Occipital lobe (tissue), 1 donor: ENCODE measurements at regions not wholly inside any gene's neighbourhood (a gene's known extent, or its start where the extent isn't known, plus 50 kb on each side); places are given as distances from the start of the nearest gene placed in this dataset.

Experiments
- DNase-seq: peaks from one replicate; lab custom pipeline; 2025; lab: John Stamatoyannopoulos, UW

DNA sequence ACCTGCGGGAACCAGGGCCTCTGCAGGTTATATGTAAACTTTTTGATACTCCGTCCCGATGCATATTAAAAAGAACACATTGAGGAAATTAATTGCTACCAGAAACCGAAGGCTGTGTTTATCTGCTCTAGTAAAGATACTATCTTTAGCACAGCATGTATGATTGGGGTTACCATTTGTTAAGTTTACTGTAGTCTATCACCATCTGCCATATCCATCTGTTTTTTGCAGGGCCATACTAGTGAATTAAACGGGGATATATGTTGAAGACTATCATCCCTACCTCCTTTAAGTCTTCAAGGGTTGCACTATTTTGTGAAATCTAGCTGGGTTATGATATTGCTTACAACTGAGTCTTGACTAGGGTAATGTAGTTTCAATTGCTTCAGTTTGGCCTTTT is 597.0 kb downstream of the SQOR start:
- DNase-seq, result no peak

DNA sequence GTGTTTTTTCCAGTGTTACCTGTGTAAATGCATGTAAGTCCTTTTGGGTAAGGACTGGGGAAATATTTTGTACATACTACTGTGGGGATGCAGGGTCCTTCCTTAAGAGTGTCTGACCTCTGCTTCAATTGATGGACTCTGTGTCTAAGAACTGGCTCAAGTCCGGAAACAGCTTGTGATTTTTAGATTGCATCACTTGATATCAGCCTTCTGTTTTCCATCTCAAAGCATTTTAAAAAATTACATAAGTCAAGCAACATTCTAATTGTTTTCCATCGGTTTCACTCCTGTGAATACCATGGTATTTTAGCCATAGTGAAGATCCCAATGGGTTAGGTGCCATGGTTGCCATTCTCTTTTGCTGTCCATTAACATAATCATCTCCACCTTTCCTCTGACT is 597.6 kb downstream of the SQOR start:
- no peak for DNase-seq

DNA sequence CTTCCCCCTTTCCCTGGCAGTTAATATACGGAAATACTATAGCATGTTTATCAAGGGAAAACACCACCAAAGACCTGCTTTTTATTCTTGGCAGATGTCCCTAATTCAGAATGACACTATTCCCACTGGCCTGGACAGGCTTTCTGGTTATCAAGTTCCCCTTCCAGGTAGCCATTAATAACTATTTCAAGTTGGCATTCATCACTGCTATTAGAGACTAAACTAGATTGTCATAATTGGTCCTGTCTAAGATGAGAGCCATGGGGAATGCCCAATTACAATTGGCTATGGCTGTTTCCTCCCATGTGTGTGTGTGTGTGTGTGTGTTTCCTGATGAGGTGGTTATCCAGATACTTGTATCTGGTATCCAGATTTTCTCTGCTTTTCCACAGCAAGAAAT is 608.1 kb downstream of the SQOR start:
- no peak for DNase-seq

DNA sequence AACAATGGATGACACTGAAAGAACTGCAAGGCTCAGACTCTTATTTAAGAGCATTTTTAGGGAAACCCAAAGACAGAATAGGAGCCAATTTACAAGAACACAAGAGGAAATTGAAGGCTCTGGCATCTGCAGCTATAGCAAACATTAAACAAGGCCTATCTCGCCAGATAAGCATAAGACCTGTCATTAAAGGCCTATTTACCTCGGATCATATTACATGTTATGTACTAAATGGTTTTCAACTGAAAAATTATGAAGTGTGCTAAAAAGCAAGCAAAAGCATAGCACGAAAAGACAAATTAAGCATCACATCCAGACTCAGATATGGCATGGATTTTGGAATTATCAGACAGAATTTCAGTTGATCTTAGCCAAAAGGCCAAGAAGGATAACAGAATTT is 617.1 kb downstream of the SQOR start:
- no peak for DNase-seq

DNA sequence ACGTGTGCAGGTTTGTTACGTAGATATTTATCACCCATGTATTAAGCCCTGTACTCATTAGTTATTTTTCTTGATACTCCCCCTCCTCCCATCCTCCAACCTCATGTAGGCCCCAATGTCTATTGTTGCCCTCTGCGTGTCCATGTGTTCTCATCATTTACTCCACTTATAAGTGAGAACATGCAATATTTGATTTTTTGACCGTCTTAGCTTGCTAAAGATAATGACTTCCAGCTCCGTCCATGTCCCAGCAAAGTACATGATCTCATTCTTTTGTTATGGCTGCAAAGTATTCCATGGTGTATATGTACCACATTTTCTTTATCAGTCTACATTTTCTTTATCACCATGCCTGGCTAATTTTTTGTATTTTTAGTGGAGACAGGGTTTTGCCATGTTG is 623.2 kb downstream of the SQOR start:
- DNase-seq, result no peak

DNA sequence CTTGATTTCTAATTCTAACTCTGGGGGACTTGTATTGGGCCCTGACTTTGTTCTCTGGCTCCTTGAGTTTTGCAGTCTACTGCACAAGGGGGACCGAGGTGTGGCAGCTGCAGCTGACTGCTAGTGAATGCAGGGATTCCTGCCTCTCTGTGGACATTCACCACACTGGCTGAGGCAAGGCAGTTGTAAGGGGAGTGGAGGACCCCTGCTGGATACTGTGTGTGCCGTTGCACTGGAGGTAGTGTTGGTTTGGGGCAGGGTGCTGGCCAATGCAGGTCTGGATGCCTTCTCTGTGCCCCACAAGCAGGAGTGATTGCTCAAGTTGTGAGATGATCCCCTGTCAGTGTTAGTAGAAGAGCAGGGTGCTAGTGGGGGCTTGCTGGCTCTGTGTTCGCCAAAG is 626.1 kb downstream of the SQOR start:
- DNase-seq, result no peak

DNA sequence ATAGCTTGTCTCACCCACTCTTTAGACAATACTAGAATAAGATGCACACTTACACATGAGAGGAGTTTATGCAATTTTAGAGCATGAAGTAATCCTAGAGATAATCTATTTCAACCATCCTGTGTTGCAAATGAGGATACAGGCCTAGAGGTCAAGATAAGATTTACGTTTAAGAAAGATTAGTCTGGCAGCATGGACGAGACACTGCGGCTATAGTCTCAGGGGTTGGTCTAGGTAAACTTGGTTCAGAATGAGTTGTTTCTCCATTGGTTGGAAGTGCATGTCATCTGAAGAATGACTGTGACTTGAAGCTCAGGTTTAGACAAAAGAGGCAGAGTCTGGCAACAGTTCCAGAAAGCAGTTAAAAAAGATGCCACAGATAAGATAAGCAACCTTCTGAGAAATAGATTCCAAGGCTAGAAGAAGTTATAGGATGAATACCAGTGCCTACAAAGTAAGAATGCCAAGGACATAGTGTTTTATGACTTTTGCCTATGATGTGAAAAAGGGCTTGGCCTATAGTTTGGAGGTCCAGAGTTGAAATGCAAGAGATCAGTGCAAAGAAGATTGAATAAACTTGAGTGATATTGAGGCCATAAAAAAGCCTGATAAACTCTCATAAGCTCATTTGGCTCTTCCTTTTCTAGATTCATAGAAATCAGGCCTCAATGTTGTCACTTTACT is 631.0 kb downstream of the SQOR start:
- no peak for DNase-seq

DNA sequence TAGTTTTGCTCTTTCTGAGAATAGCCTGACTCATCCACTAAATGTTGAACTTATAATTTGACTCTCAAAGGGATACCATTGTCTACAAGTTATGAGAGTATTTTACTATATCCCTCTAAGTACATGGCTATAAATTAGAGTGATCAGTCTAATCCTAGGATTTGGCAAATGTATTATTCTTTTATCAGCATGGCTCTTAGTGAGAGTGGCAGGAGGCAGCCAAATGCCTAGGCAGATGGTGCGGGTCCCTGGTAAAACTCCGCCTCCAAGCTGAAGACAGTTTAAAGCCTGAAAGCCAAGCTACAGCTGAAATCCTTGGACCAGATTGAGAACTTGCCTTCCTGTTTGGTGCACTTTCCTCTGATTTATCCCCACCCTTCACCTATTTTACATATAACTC is 631.8 kb downstream of the SQOR start:
- DNase-seq, result no peak

DNA sequence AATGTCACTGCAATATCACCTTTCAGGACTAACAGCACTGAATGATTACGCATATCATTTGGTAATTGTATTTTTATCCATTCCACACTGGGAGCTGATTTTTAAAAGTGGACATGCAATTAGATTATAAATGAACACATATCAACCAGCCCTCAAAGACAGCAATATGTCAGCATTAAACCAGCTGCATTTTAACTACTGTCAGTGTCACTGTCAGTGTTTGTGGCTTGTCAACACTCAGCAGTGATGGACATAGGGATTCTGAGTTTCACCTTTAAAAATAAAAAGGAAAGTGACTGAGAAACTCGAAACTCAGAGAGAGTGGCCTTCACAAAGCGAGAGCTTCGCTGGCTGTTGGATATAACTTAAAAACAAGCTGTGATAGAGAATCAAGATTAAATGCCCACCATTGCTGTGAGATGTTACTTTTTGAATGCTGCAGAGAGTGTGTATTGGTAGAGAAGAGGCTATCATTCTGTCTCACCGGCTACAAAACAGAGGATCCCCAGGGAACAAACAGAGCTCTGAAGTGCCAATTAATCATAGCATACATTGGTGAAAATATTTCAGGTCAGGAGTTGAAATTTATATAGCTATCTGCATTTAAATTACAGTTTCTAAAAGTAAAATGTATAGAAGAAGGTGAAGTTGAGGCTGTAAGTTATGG is 635.8 kb downstream of the SQOR start:
- DNase-seq, result no peak

DNA sequence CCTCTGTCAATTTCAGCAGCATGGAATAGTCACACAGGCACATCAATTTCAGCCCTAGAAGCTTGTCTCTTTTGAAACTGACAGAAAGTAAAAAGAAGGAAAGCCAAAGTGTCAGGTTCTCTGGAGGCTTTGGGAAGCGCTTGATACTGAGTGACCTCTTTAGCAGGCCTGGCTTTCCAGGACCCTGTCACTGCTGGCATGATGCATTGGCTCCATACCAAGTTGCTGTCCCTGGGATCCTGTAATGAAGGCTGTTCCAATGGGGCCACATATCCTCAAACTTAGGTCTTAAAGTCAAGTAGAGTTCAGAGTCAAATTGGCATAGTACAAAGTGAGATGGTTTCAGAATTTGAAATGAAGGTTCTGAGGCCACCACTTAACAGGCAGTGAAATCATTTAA is 640.9 kb downstream of the SQOR start:
- DNase-seq, result no peak

DNA sequence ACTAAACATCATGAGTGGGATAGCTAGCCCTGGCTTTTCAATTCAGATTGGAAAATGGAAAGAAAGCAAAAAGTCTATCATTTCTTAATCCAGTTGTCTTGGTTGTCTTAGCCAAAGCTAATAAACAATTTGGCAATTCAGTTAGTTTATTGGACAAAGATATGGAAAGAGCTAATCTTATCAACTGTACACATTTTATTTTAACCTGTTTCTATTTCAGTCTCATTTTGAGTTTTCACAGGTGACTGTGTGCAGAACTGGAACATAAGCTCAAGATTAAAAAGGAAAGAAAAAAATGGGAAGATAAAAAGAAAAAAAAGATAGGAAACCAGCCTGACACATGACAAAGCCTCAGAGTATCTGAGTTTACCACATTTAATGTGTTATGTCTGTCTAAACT is 642.6 kb downstream of the SQOR start:
- DNase-seq, result no peak

DNA sequence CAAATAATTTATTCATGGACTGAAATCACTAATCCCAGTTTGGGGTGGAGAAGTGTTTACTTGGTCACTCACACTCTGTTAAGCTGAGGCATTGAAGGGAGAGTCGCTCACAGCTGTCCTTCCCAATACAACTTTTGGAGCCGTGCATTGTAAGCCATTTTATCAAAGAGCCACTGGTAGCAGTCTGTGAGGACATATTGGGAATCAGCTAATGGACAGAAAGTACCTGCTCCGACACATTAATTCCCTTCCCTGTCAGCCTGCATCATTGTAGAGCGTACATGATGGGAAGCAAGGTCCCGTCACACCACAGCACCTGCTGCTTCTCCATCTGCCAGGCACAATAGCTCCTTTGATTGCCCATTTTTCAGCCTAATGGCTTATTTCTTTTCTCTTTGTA is 643.2 kb downstream of the SQOR start:
- no peak for DNase-seq

DNA sequence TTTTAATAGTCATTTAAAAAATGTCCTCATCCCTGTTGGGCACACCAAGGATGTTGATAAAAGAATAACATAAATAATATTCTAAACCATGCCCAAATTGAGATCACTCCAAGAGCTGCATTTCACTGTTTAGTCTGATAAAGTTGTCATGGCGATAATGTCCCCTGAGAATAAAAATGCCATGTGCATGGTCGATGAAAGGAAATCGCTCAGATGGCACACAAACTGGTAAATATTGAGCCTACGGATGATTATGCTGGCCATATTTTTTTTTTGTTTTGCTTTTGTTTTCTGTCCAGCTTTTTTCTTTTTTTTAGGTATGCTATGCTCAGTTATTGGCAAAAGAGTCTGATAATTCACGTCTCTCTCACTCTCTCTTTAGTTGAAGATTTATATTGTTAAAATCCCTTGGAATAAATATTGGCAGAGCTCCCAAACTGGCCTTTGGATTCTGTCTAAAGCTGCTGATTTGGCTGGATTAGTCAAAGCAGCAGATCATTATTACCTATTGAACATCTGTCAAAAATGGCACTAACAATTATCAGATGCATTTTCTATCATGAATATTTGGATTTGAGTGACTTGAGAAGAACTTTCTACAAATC is 643.8 kb downstream of the SQOR start:
- no peak for DNase-seq

DNA sequence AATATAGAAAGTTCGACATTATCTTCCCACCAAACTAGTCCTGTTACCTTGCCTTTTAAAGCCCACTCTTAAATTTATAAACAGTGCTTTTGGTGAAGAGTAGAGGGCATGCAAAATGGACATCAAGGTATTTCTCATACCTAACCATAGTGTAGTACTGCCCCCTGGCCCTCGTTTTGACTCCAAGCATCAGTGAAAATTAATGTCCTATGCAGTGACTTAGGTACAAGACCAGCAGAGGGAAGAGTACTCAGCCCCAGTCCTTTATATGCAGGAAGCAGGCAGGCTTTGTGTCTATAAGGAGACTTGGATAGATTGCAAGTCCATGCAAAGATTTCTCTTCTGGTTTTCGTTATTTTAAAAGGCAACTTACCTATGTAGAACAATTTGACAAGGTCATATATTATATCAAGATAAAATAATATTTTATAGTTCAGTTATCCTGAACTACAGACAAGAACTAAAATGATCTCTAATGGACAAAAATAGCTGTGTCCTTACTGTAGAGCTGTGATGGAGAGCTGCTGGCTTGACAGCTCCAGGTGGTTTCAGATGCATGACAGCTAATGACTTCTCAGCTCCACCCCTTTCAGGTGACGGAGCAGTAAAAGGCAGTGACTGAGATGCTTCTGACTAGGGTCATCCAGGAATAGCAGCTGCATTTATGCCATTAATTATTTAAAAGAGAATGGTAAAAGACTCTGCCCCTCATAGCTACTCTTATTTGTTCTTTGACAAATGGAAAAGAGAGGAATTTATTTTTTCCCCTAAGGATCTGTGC is 646.1 kb downstream of the SQOR start:
- DNase-seq, result no peak

DNA sequence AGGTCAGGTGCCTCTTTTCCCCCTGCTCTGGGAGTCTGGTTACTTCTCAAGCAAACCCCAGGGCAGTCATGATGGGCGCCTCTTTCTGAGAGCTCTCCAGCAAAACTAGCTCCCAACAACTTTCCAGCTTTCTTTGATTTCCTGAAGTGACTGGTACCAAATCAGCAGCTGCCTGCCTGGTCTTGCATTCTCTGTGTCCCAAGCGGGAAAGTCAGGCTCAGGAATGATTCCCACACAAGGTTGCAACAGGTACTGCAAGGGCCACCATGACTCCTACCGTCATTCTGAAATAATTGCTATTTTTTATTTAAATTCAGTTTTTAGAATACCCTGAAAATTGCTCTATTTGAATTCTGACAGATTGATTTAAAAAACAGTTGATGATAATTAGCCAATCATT is 658.7 kb downstream of the SQOR start:
- DNase-seq, result no peak

DNA sequence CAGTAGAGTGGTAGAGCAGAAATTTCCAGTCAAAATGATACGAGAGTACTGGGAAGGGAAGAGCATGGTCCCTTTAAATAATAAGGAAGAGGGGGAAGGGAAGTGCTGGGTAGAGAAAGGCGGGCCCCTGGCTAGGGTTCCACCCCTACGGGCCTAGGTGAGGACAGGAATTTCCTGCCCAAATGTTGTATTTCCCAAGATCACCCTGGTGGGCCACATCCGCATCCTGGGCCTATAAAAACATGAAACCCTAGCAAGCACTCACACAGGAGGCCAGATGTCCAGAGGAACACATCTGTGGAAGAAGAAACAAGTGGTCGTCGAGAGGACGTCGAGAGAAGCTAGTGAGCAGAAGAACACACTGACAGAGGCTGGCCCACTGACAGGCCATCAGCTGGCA is 661.2 kb downstream of the SQOR start:
- DNase-seq, result no peak

DNA sequence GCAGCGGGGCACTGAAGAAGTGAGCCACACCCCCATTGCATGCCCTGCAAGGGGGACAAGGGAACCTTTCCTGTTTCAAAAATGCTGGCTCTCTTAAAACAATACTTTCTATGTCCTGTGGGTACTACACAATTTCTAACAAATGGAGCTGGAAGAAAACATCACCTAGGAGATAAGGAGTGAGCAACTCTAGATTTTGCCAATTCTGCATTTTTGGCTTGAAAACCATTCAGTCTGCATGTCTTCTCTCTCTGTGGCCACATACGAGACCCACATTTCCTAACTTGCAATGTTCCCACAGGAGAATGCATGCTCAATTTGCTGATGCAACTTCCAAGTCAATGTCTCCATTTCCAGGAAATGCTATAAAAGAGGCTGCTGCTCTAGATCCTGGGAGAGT is 662.0 kb downstream of the SQOR start:
- DNase-seq, result no peak

DNA sequence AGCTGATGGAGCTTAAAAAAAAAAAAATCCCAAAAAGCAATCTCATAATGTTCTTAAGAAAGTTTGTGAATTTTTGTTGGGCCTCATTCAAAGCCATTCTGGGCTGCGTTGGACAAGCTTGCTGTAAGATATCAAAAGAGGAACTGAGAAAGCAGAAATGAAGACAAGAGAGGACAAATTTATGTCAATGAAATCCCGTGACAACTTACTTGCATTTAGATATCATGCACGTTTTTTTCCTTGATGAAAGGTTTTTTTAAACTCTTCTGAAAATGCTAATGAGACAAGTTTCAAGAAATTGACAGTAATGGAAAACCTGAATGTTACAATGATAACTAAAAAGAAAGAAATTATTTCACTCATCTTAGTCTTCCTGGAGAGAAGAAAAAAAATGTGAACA is 662.9 kb downstream of the SQOR start:
- no peak for DNase-seq

DNA sequence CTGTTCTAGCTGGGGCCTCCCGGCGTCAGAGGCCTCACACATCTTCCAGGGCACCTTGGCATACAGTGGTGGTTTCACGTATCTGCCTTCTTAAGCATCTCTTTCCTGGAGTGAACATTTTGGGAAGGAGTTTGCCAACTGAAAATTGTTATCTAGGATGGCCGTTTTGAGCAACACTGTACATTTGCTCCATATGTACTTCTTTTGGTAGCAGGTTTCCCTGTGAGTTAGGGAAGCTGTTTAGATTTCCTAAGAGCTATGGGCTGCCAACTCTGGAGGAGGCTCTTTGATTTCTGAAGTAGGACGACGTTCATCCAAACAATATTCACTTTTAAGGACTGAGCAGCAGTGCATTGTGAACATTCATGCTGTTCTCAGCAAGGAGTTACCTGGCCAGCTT is 665.9 kb downstream of the SQOR start:
- DNase-seq, result no peak

DNA sequence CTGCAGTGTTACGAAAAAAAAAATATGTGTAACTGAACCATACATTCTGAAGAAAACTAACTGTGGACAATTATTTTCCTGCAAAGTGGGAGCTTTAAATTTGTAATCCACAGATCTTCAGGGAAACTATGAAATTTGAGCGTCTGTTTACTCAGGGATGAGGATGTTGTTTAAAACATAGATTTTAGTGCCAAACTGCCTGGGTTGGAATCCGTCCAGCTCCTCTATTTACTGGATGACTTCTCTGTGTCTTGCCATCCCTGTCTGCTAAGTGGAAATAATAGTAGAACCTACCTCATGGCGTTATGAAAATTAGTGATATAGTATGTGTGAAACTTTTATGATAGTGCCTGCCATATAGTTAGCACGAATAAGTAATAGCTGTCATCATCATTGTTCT is 666.5 kb downstream of the SQOR start:
- no peak for DNase-seq

DNA sequence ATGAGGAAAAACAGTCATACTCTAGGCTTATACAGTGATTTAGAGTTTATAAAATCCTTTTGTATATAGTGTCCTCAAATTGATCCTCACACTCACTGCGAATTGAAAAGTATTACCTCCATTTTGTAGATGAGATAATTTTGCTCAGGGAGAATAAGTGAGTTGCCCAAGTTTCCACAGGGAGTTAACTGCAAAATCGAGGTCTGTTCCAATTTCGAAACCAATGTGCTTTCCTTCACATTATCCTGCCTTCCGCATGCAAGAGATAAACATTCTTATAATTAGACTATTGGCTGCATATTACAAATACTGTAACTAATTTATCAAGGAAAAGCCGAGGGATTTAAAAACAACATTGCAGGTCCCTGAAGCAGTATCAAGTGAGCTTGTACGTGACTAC is 667.0 kb downstream of the SQOR start:
- DNase-seq, result no peak

DNA sequence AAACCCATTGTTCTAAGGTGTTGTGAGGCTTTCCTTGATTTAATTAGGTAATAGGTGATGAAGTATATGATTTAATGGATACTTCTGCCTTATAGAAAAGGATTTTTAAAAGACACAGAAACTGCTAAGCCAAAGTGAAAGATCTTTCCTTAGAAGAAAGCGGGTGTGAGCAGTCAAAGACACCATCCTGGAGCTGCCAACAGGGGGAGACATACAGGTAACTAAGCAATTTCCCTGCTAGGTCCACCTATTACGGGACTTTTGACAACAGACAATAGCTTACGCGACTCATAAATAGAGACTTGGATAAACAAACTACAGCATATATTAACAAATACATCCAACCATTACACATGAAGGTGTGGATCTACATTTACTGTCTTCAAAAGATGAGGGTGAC is 669.5 kb downstream of the SQOR start:
- DNase-seq, result no peak

DNA sequence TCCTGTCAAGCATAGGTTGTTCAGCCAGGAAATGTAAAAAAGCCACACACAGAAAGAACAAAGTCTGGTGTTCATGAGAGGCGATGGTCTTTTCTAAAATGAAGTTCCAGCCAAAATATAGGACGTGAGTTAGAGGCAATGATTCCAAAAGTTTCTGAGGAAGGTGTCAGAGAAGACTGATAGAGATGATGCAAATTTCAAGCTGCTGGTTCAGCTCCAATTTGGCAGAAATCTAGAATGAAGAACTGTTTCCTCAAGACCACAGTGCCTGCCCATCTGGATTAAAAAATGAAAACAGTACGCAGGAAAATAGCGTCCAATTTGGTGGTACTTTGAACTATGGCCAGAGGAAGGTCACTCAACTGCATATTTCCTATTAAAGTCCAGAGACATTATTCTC is 672.9 kb downstream of the SQOR start:
- no peak for DNase-seq
